ENCODE measurements at regions not wholly inside any gene's neighbourhood (a gene's known extent, or its start where the extent isn't known, plus 50 kb on each side); places are given as distances from the start of the nearest gene placed in this dataset.
"Not testable (repeated sequence)": the region's sequence is repeated elsewhere in the genome, so short reads cannot be mapped to it uniquely, and the experiment has no call there.

DNA sequence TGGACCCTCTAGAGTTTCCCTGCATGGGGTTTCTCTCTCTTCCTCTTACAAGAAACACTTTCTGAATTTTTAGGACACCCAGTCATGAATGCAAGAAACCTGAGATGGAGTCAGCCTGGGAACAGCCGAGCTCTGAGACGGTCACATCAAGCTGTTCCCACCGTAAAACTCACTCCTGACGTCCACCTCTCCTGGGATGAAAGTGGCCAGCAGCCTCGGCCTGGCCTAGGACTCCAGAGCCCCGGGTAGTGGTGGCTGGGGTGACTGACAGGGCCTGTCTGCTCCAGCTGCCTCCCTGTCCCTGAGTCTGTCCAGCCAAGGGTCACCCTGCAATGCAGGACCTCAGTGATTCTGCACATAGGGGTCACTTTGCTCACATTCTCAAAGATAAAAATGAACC lies 217.8 kb downstream of the SHOX start:
- Histone ChIP-seq H3K36me3 (no peaks in the 10 kb centered on the region), H3K27me3 (replicated peaks in 1 of 7) (peaks cover 0 to 7% (median 0%) of the 10 kb centered on the region in 7 donors), H3K4me1 (no peaks in the 10 kb centered on the region), H3K27ac (no peak overlapping the region), H3K9me3 (peaks cover 0 to 5% (median 0%) of the 10 kb centered on the region in 8 donors), H3K4me3 (no peak overlapping the region)
- TF ChIP-seq, protein P1, sequence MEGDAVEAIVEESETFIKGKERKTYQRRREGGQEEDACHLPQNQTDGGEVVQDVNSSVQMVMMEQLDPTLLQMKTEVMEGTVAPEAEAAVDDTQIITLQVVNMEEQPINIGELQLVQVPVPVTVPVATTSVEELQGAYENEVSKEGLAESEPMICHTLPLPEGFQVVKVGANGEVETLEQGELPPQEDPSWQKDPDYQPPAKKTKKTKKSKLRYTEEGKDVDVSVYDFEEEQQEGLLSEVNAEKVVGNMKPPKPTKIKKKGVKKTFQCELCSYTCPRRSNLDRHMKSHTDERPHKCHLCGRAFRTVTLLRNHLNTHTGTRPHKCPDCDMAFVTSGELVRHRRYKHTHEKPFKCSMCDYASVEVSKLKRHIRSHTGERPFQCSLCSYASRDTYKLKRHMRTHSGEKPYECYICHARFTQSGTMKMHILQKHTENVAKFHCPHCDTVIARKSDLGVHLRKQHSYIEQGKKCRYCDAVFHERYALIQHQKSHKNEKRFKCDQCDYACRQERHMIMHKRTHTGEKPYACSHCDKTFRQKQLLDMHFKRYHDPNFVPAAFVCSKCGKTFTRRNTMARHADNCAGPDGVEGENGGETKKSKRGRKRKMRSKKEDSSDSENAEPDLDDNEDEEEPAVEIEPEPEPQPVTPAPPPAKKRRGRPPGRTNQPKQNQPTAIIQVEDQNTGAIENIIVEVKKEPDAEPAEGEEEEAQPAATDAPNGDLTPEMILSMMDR (IDR thresholded peaks at IDR 0.05 in 8 of 11, conservative IDR thresholded peaks at IDR 0.05 in 3 of 11) = no peak
- no peak for TF ChIP-seq POLR2A (IDR thresholded peaks at IDR 0.05)
- no peak for TF ChIP-seq POLR2AphosphoS5 (IDR thresholded peaks at IDR 0.05)
- DNase-seq = no peak
- intact Hi-C loops (cut with DNase I; ENCODE audit: low total_unique reads) = no loop called here
- whole genome bisulfite sequencing, 5 donors = 46 to 75% (median 72%) methylated on average over 6 of the region's 6 CpGs

DNA sequence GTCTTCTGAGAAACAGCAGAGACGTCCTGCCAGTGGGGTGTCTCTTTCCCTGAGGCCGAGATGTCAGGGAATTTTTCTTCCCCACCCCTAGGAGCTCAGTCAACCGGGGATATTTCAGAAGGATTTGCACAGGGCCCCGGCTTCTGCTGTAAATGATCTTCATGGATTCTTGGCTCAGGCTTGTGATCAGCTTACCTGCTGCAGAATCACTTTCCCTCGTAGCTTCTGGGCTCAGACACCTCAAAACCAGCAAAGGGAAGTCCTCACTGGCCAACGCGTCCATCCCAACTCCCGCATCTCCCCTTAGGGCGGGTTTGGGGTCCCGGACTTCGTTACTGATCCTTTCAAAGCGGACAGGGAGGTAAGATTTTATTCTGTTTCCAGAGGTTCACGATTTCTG lies 212.7 kb downstream of the SHOX start:
- Histone ChIP-seq H3K9me3 (no peaks in the 10 kb centered on the region), H3K27ac (no peak overlapping the region), H3K4me1 (no peaks in the 10 kb centered on the region), H3K36me3 (no peaks in the 10 kb centered on the region), H3K4me3 (no peak overlapping the region), H3K27me3 (replicated peaks in 1 of 7) (no peaks in the 10 kb centered on the region)
- 64 to 81% (median 73%) methylated on average over 11 to 13 of the region's 13 CpGs for WGBS, 5 donors
- intact Hi-C loops (cut with DNase I; ENCODE audit: low total_unique reads) = no loop called here
- TF ChIP-seq, protein P1 (IDR thresholded peaks at IDR 0.05 in 8 of 11, conservative IDR thresholded peaks at IDR 0.05 in 3 of 11) = no peak
- TF ChIP-seq POLR2A (IDR thresholded peaks at IDR 0.05) = no peak
- no peak for TF ChIP-seq POLR2AphosphoS5 (IDR thresholded peaks at IDR 0.05)
- DNase-seq = no peak

DNA sequence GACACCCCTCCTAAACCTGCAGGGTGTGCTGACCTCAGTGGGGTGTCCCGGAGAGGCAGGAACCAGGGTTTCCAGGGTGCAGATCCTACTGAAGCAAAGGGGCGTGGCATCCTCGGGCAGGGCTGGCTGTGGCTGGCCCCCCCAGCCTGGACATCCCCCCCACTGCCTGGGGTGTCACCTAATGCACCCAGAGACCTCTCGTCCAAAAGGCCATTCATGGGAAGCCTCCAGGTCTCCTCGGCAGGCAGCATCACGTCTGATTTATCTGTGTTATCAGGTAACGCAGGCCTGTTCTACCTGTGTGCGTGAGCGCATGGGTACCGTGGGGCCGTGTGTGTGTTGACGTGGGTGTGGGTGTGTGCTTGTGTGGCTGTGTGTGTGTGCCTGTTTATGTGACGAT lies 210.0 kb downstream of the SHOX start:
- H3K36me3 ChIP-seq = no peaks in the 10 kb centered on the region
- H3K9me3 ChIP-seq = peaks cover 0 to 23% (median 20%) of the 10 kb centered on the region in 8 donors
- 79 to 90% (median 86%) methylated on average over 9 to 13 of the region's 13 CpGs for WGBS, 5 donors
- H3K4me1 ChIP-seq = no peaks in the 10 kb centered on the region
- H3K4me3 ChIP-seq = no peak overlapping the region
- DNase-seq = no peak
- H3K27me3 ChIP-seq (replicated peaks in 1 of 7) = no peaks in the 10 kb centered on the region
- H3K27ac ChIP-seq = no peak overlapping the region
- TF ChIP-seq POLR2A (IDR thresholded peaks at IDR 0.05) = no peak
- TF ChIP-seq, protein P1 (IDR thresholded peaks at IDR 0.05 in 8 of 11, conservative IDR thresholded peaks at IDR 0.05 in 3 of 11) = no peak
- no peak for TF ChIP-seq POLR2AphosphoS5 (IDR thresholded peaks at IDR 0.05)
- intact Hi-C loops (cut with DNase I; ENCODE audit: low total_unique reads) = no loop called here

DNA sequence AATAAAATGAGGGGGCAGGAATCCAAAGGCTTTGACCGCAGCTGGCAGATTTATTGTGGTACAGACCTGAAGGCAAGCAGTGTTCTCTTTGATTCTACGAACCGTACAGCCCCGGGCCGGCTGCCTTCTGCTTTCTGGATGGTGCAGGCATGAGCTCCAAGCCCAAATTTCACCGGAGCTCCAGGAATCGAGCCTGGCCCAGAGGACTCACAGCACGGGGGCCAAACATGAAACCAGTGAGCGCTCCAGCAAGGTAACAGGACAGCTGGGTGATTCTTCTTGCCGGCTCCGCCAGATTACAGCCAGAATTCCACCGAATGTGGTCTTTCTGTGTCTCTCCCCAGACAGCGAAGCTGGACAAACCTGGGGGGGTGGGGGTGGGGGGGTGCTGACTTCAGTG lies 208.1 kb downstream of the SHOX start:
- DNase-seq; H3K27me3 ChIP-seq (replicated peaks in 1 of 7); H3K36me3 ChIP-seq; H3K27ac ChIP-seq; H3K4me1 ChIP-seq; intact Hi-C loops (cut with DNase I; ENCODE audit: low total_unique reads); H3K4me3 ChIP-seq: not testable (repeated sequence)
- peaks cover 0 to 36% (median 22%) of the 10 kb centered on the region in 8 donors for H3K9me3 ChIP-seq
- WGBS, 5 donors = 60 to 68% (median 65%) methylated on average over 8 to 13 of the region's 13 CpGs

DNA sequence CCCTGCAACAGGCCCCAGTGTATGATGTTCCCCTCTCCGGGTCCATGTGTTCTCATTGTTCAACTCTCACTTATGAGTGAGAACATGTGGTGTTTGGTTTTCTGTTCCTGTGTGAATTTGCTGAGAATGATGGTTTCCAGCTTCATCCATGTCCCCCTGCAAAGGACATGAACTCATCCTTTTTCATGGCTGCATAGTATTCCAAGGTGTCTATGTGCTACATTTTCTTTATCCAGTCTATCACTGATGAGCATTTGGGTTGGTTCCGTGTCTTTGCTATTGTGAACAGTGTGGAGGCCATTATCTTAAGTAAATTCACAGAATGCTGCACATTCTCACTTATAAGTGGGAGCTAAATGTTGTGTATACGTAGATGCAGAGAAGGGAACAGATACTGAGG lies 205.3 kb downstream of the SHOX start:
- DNase-seq; H3K4me1 ChIP-seq; H3K27me3 ChIP-seq (replicated peaks in 1 of 7); intact Hi-C loops (cut with DNase I; ENCODE audit: low total_unique reads); H3K27ac ChIP-seq; H3K4me3 ChIP-seq; H3K36me3 ChIP-seq: not testable (repeated sequence)
- 88 to 98% (median 92%) methylated on average over 3 of the region's 3 CpGs for whole genome bisulfite sequencing, 5 donors
- H3K9me3 ChIP-seq = peaks cover 0 to 54% (median 29%) of the 10 kb centered on the region in 8 donors
